ENCODE measurements at regions not wholly inside any gene's neighbourhood (a gene's known extent, or its start where the extent isn't known, plus 50 kb on each side); places are given as distances from the start of the nearest gene placed in this dataset.

DNA sequence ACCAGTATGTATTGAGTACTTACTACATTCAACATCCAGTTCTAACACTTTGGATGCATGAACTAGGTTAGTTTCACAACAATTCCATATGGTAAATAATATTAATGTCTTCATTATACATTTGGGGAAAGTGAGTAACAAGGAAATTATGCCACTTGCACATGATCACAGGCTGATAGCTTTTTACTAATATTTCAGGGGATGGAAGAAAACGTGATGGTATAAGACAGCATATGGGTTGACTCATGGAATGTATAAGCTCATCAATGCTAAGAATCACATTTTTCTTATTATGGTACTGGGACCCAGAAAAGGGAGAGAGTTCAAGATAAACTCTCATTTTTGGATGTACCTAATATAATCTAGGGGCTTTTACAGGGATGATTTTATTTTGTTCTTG is 188.7 kb downstream of the MIAT start:
- DNase-seq, result no peak

DNA sequence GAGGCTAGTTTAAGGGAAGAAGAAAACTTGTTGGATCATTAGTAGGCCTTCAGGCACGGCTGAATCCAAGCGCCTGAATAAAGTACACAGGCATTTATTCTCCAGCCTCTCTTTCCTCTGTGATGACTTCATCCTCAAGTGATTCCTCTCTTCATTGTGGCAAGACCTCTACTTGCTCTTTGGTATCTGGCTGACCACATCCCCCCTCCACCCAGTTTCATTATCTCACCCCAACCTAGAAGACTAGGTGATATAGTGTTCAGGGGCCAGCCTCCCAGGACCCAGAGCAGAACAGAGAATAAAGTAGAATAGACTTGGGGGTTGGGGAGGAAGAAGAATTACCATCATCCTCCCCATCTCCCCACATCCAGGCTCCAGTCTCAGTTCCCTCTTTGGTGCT is 189.3 kb downstream of the MIAT start:
- no peak for DNase-seq

GRCh38 chr22:26847046-26847445 is 189.7 kb downstream of the MIAT start:
- DNase-seq, result no peak

- DNase-seq, result no peak
Measured at GRCh38 chr22:26847816-26848215, 190.4 kb downstream of the MIAT start.

GRCh38 chr22:26848244-26848920 is 191.0 kb downstream of the MIAT start:
- no peak for DNase-seq

DNA sequence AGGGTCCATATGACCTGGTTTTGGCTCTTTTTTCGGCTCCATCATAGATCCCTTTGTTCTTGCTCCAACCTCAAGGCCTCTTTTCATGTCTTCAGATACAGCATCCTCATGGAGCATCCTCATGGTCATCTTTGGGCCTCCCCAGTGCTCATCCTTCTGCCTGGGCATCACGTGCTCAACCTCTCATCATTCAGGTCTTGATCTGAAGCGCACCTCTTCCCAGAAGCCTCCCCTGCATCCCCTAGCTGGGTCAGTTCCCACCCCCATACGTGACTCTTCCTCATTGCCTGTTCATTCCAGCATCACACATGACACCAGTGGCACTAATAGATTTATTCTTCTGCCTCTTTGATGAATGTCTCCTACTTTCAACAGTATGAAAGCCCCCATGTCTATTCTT is 192.2 kb downstream of the MIAT start:
- no peak for DNase-seq

DNA sequence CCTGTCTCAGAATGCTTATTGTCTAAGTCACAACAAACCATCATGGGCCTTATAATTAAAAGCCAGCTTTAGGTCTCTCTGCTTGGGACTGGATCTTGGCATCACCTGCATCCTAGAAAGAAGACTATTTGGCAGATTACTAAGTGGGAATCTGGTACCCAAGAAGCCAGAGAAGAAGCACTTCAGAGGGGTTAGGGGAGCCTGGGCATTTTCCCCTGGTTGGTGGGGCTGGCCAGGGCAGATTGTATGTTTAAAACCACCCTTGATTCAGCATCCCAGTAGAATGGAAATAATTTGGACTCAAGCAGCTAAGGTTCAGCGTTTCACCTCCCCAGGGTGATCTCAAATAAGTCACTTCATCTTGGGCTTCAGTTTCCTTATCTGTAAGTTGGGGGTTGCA is 193.7 kb downstream of the MIAT start:
- DNase-seq, result no peak

GRCh38 chr22:26852176-26852575 is 194.8 kb downstream of the MIAT start:
- DNase-seq, result no peak

GRCh38 chr22:26853071-26853470 is 195.7 kb downstream of the MIAT start:
- DNase-seq, result no peak

GRCh38 chr22:26853495-26853894 is 196.1 kb downstream of the MIAT start:
- no peak for DNase-seq

DNA sequence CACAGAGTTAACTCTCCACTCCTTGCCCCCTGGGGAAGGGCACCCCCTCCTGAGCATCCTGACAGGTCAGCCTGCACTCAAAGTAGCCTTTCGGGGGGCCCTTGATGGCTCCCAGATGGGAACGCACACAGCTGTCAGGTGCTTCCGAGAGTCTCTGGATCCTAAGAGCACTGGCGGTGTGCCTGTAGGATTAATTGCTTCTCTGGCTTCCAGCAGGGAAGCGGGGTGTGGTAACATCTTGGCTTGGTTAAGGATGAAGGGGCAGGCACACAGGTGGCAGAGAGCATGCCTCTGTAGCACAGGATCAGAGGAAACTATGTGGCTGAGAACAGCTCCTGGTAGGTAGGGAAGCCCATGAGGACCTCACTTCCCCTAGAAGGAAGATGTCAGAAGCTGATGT is 199.8 kb downstream of the MIAT start:
- no peak for DNase-seq

- no peak for DNase-seq
Measured at GRCh38 chr22:26860301-26860700, 202.9 kb downstream of the MIAT start.

GRCh38 chr22:26865021-26865420 is 207.6 kb downstream of the MIAT start:
- DNase-seq, result no peak

DNA sequence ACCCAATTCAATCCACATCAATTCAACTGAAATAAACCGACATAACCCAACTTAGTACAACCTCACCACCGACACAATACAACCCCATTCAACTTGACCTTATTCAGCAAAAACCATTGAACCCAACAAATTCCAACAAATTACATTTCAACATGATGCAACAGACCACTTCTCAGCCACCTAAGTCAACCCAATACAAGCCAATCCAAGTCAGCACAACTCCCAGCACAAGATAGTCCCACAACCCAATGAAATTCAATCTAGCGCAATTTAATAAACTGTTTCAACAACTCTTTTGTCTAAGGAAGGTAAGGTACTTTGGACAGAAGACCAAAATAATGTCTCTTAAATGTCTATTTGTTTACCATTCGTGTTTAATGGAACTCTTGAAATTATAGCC is 226.0 kb downstream of the MIAT start:
- no peak for DNase-seq

DNA sequence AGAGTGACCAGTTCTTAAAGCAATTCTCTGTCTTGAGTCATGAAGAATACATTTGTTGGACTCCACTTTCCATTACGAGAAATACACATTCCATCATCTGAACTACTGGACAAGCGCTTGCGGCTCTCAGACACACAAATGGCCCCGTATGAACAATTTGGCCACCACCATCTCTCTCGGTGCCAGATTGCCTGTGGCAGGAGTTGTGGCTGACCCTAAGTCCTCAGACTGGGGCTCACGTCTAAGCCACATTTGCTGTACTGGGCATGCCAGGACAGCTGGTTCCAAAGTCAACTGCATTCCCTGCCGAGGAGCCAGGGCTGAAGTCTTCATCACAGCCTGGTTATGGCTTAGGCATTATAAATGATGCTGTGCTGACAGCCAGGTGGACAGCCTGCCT is 227.5 kb downstream of the MIAT start:
- no peak for DNase-seq

GRCh38 chr22:26885441-26886261 is 228.3 kb downstream of the MIAT start:
- no peak for DNase-seq

- DNase-seq, result no peak
Measured at GRCh38 chr22:26887456-26887855, 230.1 kb downstream of the MIAT start.

- no peak for DNase-seq
Measured at GRCh38 chr22:26887916-26888315, 230.5 kb downstream of the MIAT start.

DNA sequence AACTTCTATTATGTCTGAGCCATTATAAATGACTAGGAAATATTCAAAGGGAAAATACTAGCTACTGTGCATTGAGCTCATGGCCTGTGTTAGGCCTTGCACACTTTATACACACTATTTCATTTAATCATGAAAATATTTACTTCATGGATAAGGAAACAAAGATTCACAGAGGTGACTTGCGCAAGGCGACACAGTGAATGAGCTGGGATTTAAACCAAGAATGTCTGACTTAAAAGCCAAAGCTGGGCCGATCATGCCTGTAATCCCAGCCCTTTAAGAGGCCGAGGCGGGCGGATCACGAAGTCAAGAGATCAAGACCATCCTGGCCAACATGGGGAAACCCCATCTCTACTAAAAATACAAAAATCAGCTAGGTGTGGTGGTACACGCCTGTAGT is 231.5 kb downstream of the MIAT start:
- no peak for DNase-seq

- no peak for DNase-seq
Measured at GRCh38 chr22:26889802-26890201, 232.4 kb downstream of the MIAT start.

DNA sequence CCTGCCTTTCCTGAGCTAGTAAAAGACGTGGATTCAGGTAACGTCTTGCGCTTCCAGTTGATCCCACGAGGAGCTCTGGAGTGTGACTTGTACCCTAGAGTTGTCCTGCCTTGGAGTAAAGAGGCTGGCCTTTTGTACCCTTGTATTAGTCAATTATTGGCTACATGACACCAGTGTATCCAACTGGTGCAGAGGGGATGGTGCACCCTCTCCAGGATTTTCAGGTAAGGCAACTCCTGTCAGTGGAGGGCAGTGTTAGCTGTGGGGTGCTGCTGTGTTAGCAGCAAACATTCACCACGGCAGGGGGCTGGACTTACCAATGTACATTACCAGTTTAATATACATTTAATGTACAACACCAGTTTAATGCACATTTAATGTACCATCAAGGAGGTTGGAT is 233.5 kb downstream of the MIAT start:
- peak in 3 of 56 donors; percentile 6 to 30 (median 7) for DNase-seq

- no peak for DNase-seq
Measured at GRCh38 chr22:26891429-26891828, 234.0 kb downstream of the MIAT start.

All from nucleus accumbens (tissue), 56 donors.